ENCODE measurements at regions not wholly inside any gene's neighbourhood (a gene's known extent, or its start where the extent isn't known, plus 50 kb on each side); places are given as distances from the start of the nearest gene placed in this dataset.

GRCh38 chr16:9035996-9036395 lies 55.4 kb upstream of the HAPSTR1 start:
- Histone ChIP-seq H2AK5ac (ENCODE audit: low read depth, low read length) (no peak overlapping the region), H3K9ac (ENCODE audit: low read depth, low read length) (no peak overlapping the region), H3K4me2 (ENCODE audit: low read depth, low read length) (no peak overlapping the region), H2BK15ac (ENCODE audit: low read depth, low read length) (no peak overlapping the region), H4K20me1 (ENCODE audit: insufficient read depth, low read length) (no peaks in the 10 kb centered on the region), H3K27ac (ENCODE audit: insufficient read depth, low read length) (no peak overlapping the region), H4K5ac (ENCODE audit: low read depth, low read length) (no peak overlapping the region), H3K18ac (ENCODE audit: low read depth, low read length) (no peak overlapping the region), H3K4me1 (ENCODE audit: control insufficient read depth, insufficient read depth, low read length) (no peaks in the 10 kb centered on the region), H3K4ac (ENCODE audit: low read depth, low read length) (no peak overlapping the region), H3K14ac (replicated peaks; ENCODE audit: low read depth, low read length) (no peak overlapping the region), H2BK120ac (ENCODE audit: low read depth, low read length) (no peak overlapping the region), H3K9me1 (ENCODE audit: insufficient read depth, low read length) (no peaks in the 10 kb centered on the region), H4K91ac (ENCODE audit: insufficient read depth, low read depth, low read length) (no peak overlapping the region), H2BK20ac (ENCODE audit: low read depth, low read length) (no peak overlapping the region), H3K27me3 (ENCODE audit: control insufficient read depth, insufficient read depth, low read length) (no peaks in the 10 kb centered on the region), H2AK9ac (replicated peaks; ENCODE audit: low read depth, low read length, poor library complexity) (no peak overlapping the region), H3K23ac (ENCODE audit: low read depth, low read length) (no peak overlapping the region), H3K79me1 (ENCODE audit: low read depth in 1 of 2, low read length in 2 of 2) (no peaks in the 10 kb centered on the region), H4K8ac (ENCODE audit: low read depth in 2 of 2, low read length in 2 of 2) (no peak overlapping the region), H2AFZ (replicated peaks; ENCODE audit: low read length, poor library complexity) (no peak overlapping the region), H3K9me3 (ENCODE audit: control insufficient read depth, insufficient read depth, low read length) (no peaks in the 10 kb centered on the region), H3K56ac (ENCODE audit: extremely low read depth, insufficient read depth, low read length) (no peak overlapping the region), H2BK5ac (ENCODE audit: low read depth, low read length, poor library complexity, severe bottlenecking) (no peak overlapping the region), H3K4me3 (ENCODE audit: insufficient read depth, low read depth, low read length) (no peak overlapping the region), H3K36me3 (ENCODE audit: control insufficient read depth, insufficient read depth, low read length) (no peaks in the 10 kb centered on the region)
- POLR2A ChIA-PET (ENCODE audit: unreplicated experiment): no interaction called here
- dilution Hi-C loops (cut with HindIII; ENCODE audit: low sequenced_read_pairs, unreplicated experiment): no loop called here
- no TSS peak for BruUV-seq (replicated peaks)
- CTCF ChIA-PET: interaction anchor here (0.6 kb wide), 1 partner anchor 70 kb away, joined by 3 read pairs; no protein-coding TSS in a partner anchor
- no peak for DNase-seq
- in situ Hi-C loops (cut with MboI; ENCODE audit: low sequenced_read_pairs): no loop called here
- WGBS, 2 experiments (ENCODE audit: extremely low coverage in 2 of 2, insufficient read length in 1 of 2): 68% methylated on average over 3 of the region's 5 CpGs; no CpG with 5 or more reads in 1 of the 2 experiments
- TF ChIP-seq CTCF (conservative IDR thresholded peaks at IDR 0.05; ENCODE audit: low read depth, low read length) (no peak), RAD21 (IDR thresholded peaks at IDR 0.05; ENCODE audit: low read length) (no peak), BHLHE40 (IDR thresholded peaks at IDR 0.05; ENCODE audit: low read depth, low read length) (no peak), SMC3 (IDR thresholded peaks at IDR 0.05; ENCODE audit: low read depth, low read length) (no peak), POLR2A (IDR thresholded peaks at IDR 0.05; ENCODE audit: low read depth, low read length) (no peak), CHD1 (IDR thresholded peaks at IDR 0.05; ENCODE audit: low read depth, low read length) (no peak), MXI1 (IDR thresholded peaks at IDR 0.05; ENCODE audit: borderline replicate concordance, low read depth, low read length) (no peak), RFX5 (IDR thresholded peaks at IDR 0.05; ENCODE audit: low read depth, low read length) (no peak), NFE2L2 (IDR thresholded peaks at IDR 0.05; ENCODE audit: low read depth, low read length) (no peak), MAZ (IDR thresholded peaks at IDR 0.05; ENCODE audit: borderline replicate concordance, low read depth, low read length) (no peak), FOS (IDR thresholded peaks at IDR 0.05; ENCODE audit: low read depth, low read length) (no peak), CEBPB (IDR thresholded peaks at IDR 0.05; ENCODE audit: low read depth, low read length) (no peak), MAFK (IDR thresholded peaks at IDR 0.05; ENCODE audit: low read depth, low read length) (no peak), ELK1 (IDR thresholded peaks at IDR 0.05; ENCODE audit: borderline replicate concordance, low read depth, low read length) (no peak), RCOR1 (IDR thresholded peaks at IDR 0.05; ENCODE audit: insufficient replicate concordance, low read length) (no peak)
- TF ChIP-seq, protein P1, sequence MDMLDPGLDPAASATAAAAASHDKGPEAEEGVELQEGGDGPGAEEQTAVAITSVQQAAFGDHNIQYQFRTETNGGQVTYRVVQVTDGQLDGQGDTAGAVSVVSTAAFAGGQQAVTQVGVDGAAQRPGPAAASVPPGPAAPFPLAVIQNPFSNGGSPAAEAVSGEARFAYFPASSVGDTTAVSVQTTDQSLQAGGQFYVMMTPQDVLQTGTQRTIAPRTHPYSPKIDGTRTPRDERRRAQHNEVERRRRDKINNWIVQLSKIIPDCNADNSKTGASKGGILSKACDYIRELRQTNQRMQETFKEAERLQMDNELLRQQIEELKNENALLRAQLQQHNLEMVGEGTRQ (IDR thresholded peaks at IDR 0.05; ENCODE audit: low read depth, low read length): no peak
- no peak for ATAC-seq (ENCODE audit: low read depth)
- intact Hi-C loops (cut with micrococcal nuclease): loop anchor here (10.0 kb wide), 1 partner anchor 111 kb away; no protein-coding TSS in a partner anchor
